ENCODE measurements at regions not wholly inside any gene's neighbourhood (a gene's known extent, or its start where the extent isn't known, plus 50 kb on each side); places are given as distances from the start of the nearest gene placed in this dataset.

GRCh38 chr5:68383888-68384310, 168.3 kb downstream of the PIK3R1 start:
- no peak overlapping the region for H3K4me3 Mint-ChIP-seq
- peaks cover 61% of the 10 kb centered on the region for H3K4me1 Mint-ChIP-seq
- intact Hi-C loops (cut with micrococcal nuclease) = loop anchor here (5.0 to 10.0 kb wide), 3 partner anchors 82 to 169 kb away; partner anchors contain the start of gene PIK3R1
- DNase-seq = no peak
- H3K27ac Mint-ChIP-seq = peak overlapping the region; percentile 0
- peaks cover 11% of the 10 kb centered on the region for H3K27me3 Mint-ChIP-seq
- H3K36me3 Mint-ChIP-seq (ENCODE audit: low read depth) = peaks cover 7% of the 10 kb centered on the region
- peaks cover 16% of the 10 kb centered on the region for H3K9me3 Mint-ChIP-seq

GRCh38 chr5:68384936-68385594, 169.5 kb downstream of the PIK3R1 start:
- Mint-ChIP-seq H3K4me1 (peaks cover 51% of the 10 kb centered on the region), H3K27ac (peak overlapping the region; percentile 43), H3K36me3 (ENCODE audit: low read depth) (peaks cover 7% of the 10 kb centered on the region), H3K4me3 (peak overlapping the region; percentile 3), H3K9me3 (peaks cover 16% of the 10 kb centered on the region), H3K27me3 (peaks cover 15% of the 10 kb centered on the region)
- DNase-seq = peak; percentile 44
- intact Hi-C loops (cut with micrococcal nuclease) = loop anchor here (5.0 to 10.0 kb wide), 3 partner anchors 83 to 170 kb away; partner anchors contain the start of gene PIK3R1

GRCh38 chr5:68385936-68386335, 170.4 kb downstream of the PIK3R1 start:
- intact Hi-C loops (cut with micrococcal nuclease) = loop anchor here (10.0 kb wide), 1 partner anchor 171 kb away; the partner anchor contains the start of gene PIK3R1
- DNase-seq = no peak
- peaks cover 20% of the 10 kb centered on the region for H3K9me3 Mint-ChIP-seq
- no peak overlapping the region for H3K4me3 Mint-ChIP-seq
- peaks cover 17% of the 10 kb centered on the region for H3K27me3 Mint-ChIP-seq
- H3K4me1 Mint-ChIP-seq = peaks cover 45% of the 10 kb centered on the region
- H3K36me3 Mint-ChIP-seq (ENCODE audit: low read depth) = peaks cover 7% of the 10 kb centered on the region
- H3K27ac Mint-ChIP-seq = no peak overlapping the region

- Mint-ChIP-seq H3K4me3 (no peak overlapping the region), H3K4me1 (peaks cover 35% of the 10 kb centered on the region), H3K36me3 (ENCODE audit: low read depth) (peaks cover 9% of the 10 kb centered on the region), H3K27me3 (peaks cover 17% of the 10 kb centered on the region), H3K9me3 (peaks cover 23% of the 10 kb centered on the region), H3K27ac (no peak overlapping the region)
- DNase-seq = no peak
- intact Hi-C loops (cut with micrococcal nuclease) = loop anchor here (10.0 kb wide), 1 partner anchor 172 kb away; the partner anchor contains the start of gene PIK3R1
Observed at GRCh38 chr5:68387074-68387796, 171.7 kb downstream of the PIK3R1 start.

- H3K36me3 Mint-ChIP-seq (ENCODE audit: low read depth) = peaks cover 7% of the 10 kb centered on the region
- peaks cover 17% of the 10 kb centered on the region for H3K27me3 Mint-ChIP-seq
- no peak overlapping the region for H3K4me3 Mint-ChIP-seq
- intact Hi-C loops (cut with micrococcal nuclease) = loop anchor here (10.0 kb wide), 1 partner anchor 175 kb away; the partner anchor contains the start of gene PIK3R1
- peaks cover 28% of the 10 kb centered on the region for H3K4me1 Mint-ChIP-seq
- no peak for DNase-seq
- peaks cover 15% of the 10 kb centered on the region for H3K9me3 Mint-ChIP-seq
- no peak overlapping the region for H3K27ac Mint-ChIP-seq
Observed at GRCh38 chr5:68389618-68390017, 174.1 kb downstream of the PIK3R1 start.

GRCh38 chr5:68392617-68393016, 177.1 kb downstream of the PIK3R1 start:
- Mint-ChIP-seq H3K9me3 (peaks cover 14% of the 10 kb centered on the region), H3K27ac (no peak overlapping the region), H3K27me3 (peaks cover 17% of the 10 kb centered on the region), H3K36me3 (ENCODE audit: low read depth) (peaks cover 2% of the 10 kb centered on the region), H3K4me1 (peaks cover 20% of the 10 kb centered on the region), H3K4me3 (no peak overlapping the region)
- DNase-seq = no peak
- intact Hi-C loops (cut with micrococcal nuclease) = no loop called here

- Mint-ChIP-seq H3K9me3 (peaks cover 22% of the 10 kb centered on the region), H3K27ac (no peak overlapping the region), H3K4me1 (peaks cover 24% of the 10 kb centered on the region), H3K27me3 (peaks cover 2% of the 10 kb centered on the region), H3K36me3 (ENCODE audit: low read depth) (peaks cover 2% of the 10 kb centered on the region), H3K4me3 (no peak overlapping the region)
- intact Hi-C loops (cut with micrococcal nuclease) = no loop called here
- no peak for DNase-seq
Observed at GRCh38 chr5:68395302-68395701, 179.7 kb downstream of the PIK3R1 start.

GRCh38 chr5:68395926-68396511, 180.5 kb downstream of the PIK3R1 start:
- no peak overlapping the region for H3K4me3 Mint-ChIP-seq
- no peak overlapping the region for H3K27ac Mint-ChIP-seq
- H3K9me3 Mint-ChIP-seq = peaks cover 17% of the 10 kb centered on the region
- H3K27me3 Mint-ChIP-seq = no peaks in the 10 kb centered on the region
- peaks cover 24% of the 10 kb centered on the region for H3K4me1 Mint-ChIP-seq
- intact Hi-C loops (cut with micrococcal nuclease) = no loop called here
- DNase-seq = peak; percentile 54
- H3K36me3 Mint-ChIP-seq (ENCODE audit: low read depth) = peaks cover 2% of the 10 kb centered on the region

- H3K4me1 Mint-ChIP-seq = peaks cover 24% of the 10 kb centered on the region
- H3K27ac Mint-ChIP-seq = no peak overlapping the region
- no peak overlapping the region for H3K4me3 Mint-ChIP-seq
- DNase-seq = no peak
- intact Hi-C loops (cut with micrococcal nuclease) = no loop called here
- peaks cover 15% of the 10 kb centered on the region for H3K9me3 Mint-ChIP-seq
- H3K36me3 Mint-ChIP-seq (ENCODE audit: low read depth) = peaks cover 2% of the 10 kb centered on the region
- no peaks in the 10 kb centered on the region for H3K27me3 Mint-ChIP-seq
Observed at GRCh38 chr5:68396722-68397121, 181.2 kb downstream of the PIK3R1 start.

- H3K27me3 Mint-ChIP-seq = no peaks in the 10 kb centered on the region
- H3K4me1 Mint-ChIP-seq = peaks cover 14% of the 10 kb centered on the region
- no peak for DNase-seq
- H3K27ac Mint-ChIP-seq = no peak overlapping the region
- H3K36me3 Mint-ChIP-seq (ENCODE audit: low read depth) = no peaks in the 10 kb centered on the region
- no peak overlapping the region for H3K4me3 Mint-ChIP-seq
- intact Hi-C loops (cut with micrococcal nuclease) = no loop called here
- H3K9me3 Mint-ChIP-seq = peaks cover 17% of the 10 kb centered on the region
Observed at GRCh38 chr5:68398146-68398812, 182.7 kb downstream of the PIK3R1 start.

GRCh38 chr5:68403301-68403700, 187.7 kb downstream of the PIK3R1 start:
- intact Hi-C loops (cut with micrococcal nuclease) = no loop called here
- no peak overlapping the region for H3K4me3 Mint-ChIP-seq
- H3K27me3 Mint-ChIP-seq = no peaks in the 10 kb centered on the region
- no peaks in the 10 kb centered on the region for H3K36me3 Mint-ChIP-seq (ENCODE audit: low read depth)
- H3K9me3 Mint-ChIP-seq = peaks cover 9% of the 10 kb centered on the region
- H3K27ac Mint-ChIP-seq = no peak overlapping the region
- DNase-seq = no peak
- H3K4me1 Mint-ChIP-seq = peaks cover 25% of the 10 kb centered on the region

- no peak for DNase-seq
- intact Hi-C loops (cut with micrococcal nuclease) = no loop called here
- peaks cover 24% of the 10 kb centered on the region for H3K4me1 Mint-ChIP-seq
- H3K36me3 Mint-ChIP-seq (ENCODE audit: low read depth) = no peaks in the 10 kb centered on the region
- peaks cover 11% of the 10 kb centered on the region for H3K9me3 Mint-ChIP-seq
- H3K27ac Mint-ChIP-seq = no peak overlapping the region
- no peaks in the 10 kb centered on the region for H3K27me3 Mint-ChIP-seq
- H3K4me3 Mint-ChIP-seq = no peak overlapping the region
Observed at GRCh38 chr5:68404246-68404645, 188.7 kb downstream of the PIK3R1 start.

GRCh38 chr5:68405026-68405684, 189.6 kb downstream of the PIK3R1 start:
- peak; percentile 52 for DNase-seq
- H3K36me3 Mint-ChIP-seq (ENCODE audit: low read depth) = no peaks in the 10 kb centered on the region
- H3K27ac Mint-ChIP-seq = no peak overlapping the region
- intact Hi-C loops (cut with micrococcal nuclease) = loop anchor here (1.0 kb wide), 1 partner anchor 24 kb away; no protein-coding TSS in a partner anchor
- no peak overlapping the region for H3K4me3 Mint-ChIP-seq
- H3K27me3 Mint-ChIP-seq = no peaks in the 10 kb centered on the region
- H3K4me1 Mint-ChIP-seq = peaks cover 24% of the 10 kb centered on the region
- H3K9me3 Mint-ChIP-seq = peaks cover 10% of the 10 kb centered on the region
